B cell (primary cell): ENCODE measurements at regions not wholly inside any gene's neighbourhood (a gene's known extent, or its start where the extent isn't known, plus 50 kb on each side); places are given as distances from the start of the nearest gene placed in this dataset.

Experiments used
- ATAC-seq: fragments of 200-7000 bp; cut with Tn5 transposase; one replicate; pipeline ENCODE4 v1.10.0; 2021; ENCODE audit warnings: low read depth, mild to moderate bottlenecking, moderate number of reproducible peaks, moderate library complexity
- CTCF ChIA-PET: fragments of 350-600 bp; sonication (Branson Sonifier 250); formaldehyde crosslinking; loops from one replicate; lab custom pipeline; 2021; ENCODE audit warnings: antibody characterized with exemption, inconsistent platforms; lab: Charles Lee
- POLR2A ChIA-PET: fragments of 350-600 bp; sonication (Branson Sonifier 250); formaldehyde crosslinking; loops from one replicate; lab custom pipeline; 2021; ENCODE audit warnings: antibody characterized with exemption; lab: Charles Lee
- DNase-seq: peaks from one replicate; pipeline ENCODE4 v3.0.0; 2013
- H2AFZ ChIP-seq: 2 replicates; pipeline ENCODE4 v1.6.1; 2012; ENCODE audit warnings: mild to moderate bottlenecking, low read depth, low read length; ENCODE audit not compliant: insufficient read depth, poor library complexity, severe bottlenecking
- H3K27ac ChIP-seq, 2 donors: 1 replicate in 1 of 2; 2 replicates in 1 of 2; pipeline ENCODE4 v1.5.1; 2012 to 2013; ENCODE audit warnings: low read length in 2 of 2, mild to moderate bottlenecking in 2 of 2, moderate library complexity in 1 of 2
- H3K27me3 ChIP-seq, 4 experiments: fragments of 200-600 bp in 1 of 4; sonication (generic) in 1 of 4; replicated peaks in 1 of 4; 1 replicate in 2 of 4; 2 replicates in 2 of 4; pipeline versions ENCODE4 v1.6.1 to v1.7.0; 2013 to 2016; ENCODE audit warnings: low read length in 3 of 4, mild to moderate bottlenecking in 2 of 4, mixed read lengths in 1 of 4, moderate library complexity in 1 of 4; ENCODE audit not compliant: insufficient read depth in 4 of 4, control insufficient read depth in 3 of 4; ENCODE audit errors: control extremely low read depth in 1 of 4
- H3K36me3 ChIP-seq, 2 experiments: replicated peaks in 1 of 2; 1 replicate in 1 of 2; 2 replicates in 1 of 2; pipeline versions ENCODE4 v1.6.1 to v1.7.1; 2013; ENCODE audit warnings: low read length in 1 of 2; ENCODE audit not compliant: insufficient read depth in 2 of 2, control insufficient read depth in 1 of 2; ENCODE audit errors: control extremely low read depth in 1 of 2, extremely low read depth in 1 of 2
- H3K4me1 ChIP-seq, 2 donors: fragments of 200-600 bp in 1 of 2; sonication (generic) in 1 of 2; 1 replicate in 1 of 2; 2 replicates in 1 of 2; pipeline versions ENCODE4 v1.5.1 to v1.6.1; 2013 to 2017; ENCODE audit warnings: low read length in 2 of 2; ENCODE audit not compliant: control insufficient read depth in 2 of 2, insufficient read depth in 2 of 2
- H3K4me2 ChIP-seq: replicated peaks from 2 replicates; pipeline ENCODE3; 2012; ENCODE audit warnings: mild to moderate bottlenecking, low read depth, low read length; ENCODE audit not compliant: poor library complexity, severe bottlenecking
- H3K4me3 ChIP-seq, 5 experiments: fragments of 200-600 bp in 1 of 5; sonication (generic) in 1 of 5; 1 replicate in 3 of 5; 2 replicates in 2 of 5; pipeline versions ENCODE4 v1.5.1 to v1.7.0; 2011 to 2016; ENCODE audit warnings: low read length in 4 of 5, mild to moderate bottlenecking in 4 of 5, low read depth in 2 of 5, control low read depth in 1 of 5, moderate library complexity in 1 of 5; ENCODE audit not compliant: insufficient read depth in 1 of 5; ENCODE audit errors: control extremely low read depth in 1 of 5, extremely low read depth in 1 of 5
- H3K79me2 ChIP-seq: fragments of 200-600 bp; sonication (generic); one replicate; pipeline ENCODE4 v1.6.0; 2016; ENCODE audit warnings: low read length; ENCODE audit not compliant: control insufficient read depth, insufficient read depth
- H3K9ac ChIP-seq: fragments of 200-600 bp; sonication (generic); 2 replicates; pipeline ENCODE4 v1.6.1; 2017; ENCODE audit warnings: mild to moderate bottlenecking, low read length, moderate library complexity
- H3K9me3 ChIP-seq, 3 donors: one replicate each; pipeline versions ENCODE4 v1.6.1 to v1.7.1; 2013; ENCODE audit warnings: low read length in 2 of 3; ENCODE audit not compliant: control insufficient read depth in 2 of 3, insufficient read depth in 1 of 3; ENCODE audit errors: control extremely low read depth in 1 of 3
- H4K20me1 ChIP-seq: 2 replicates; pipeline ENCODE4 v1.6.0; 2012; ENCODE audit warnings: mild to moderate bottlenecking, low read length; ENCODE audit not compliant: insufficient read depth, control insufficient read depth, poor library complexity, severe bottlenecking
- H3K27ac Mint-ChIP-seq: one replicate; pipeline ENCODE4 v1.8.0; 2021; ENCODE audit warnings: mixed read lengths
- H3K27me3 Mint-ChIP-seq: one replicate; pipeline ENCODE4 v1.8.0; 2021; ENCODE audit warnings: mixed read lengths
- H3K4me1 Mint-ChIP-seq: one replicate; pipeline ENCODE4 v1.8.0; 2021; ENCODE audit warnings: mixed read lengths
- H3K4me3 Mint-ChIP-seq: one replicate; pipeline ENCODE4 v1.8.0; 2021; ENCODE audit warnings: mixed read lengths
- H3K9me3 Mint-ChIP-seq: one replicate; pipeline ENCODE4 v1.8.0; 2022; ENCODE audit warnings: mixed read lengths; ENCODE audit not compliant: insufficient read depth
- EZH2 ChIP-seq: IDR thresholded peaks from 2 replicates; pipeline ENCODE4 v1.6.1; 2012; ENCODE audit warnings: borderline replicate concordance, low read depth, mild to moderate bottlenecking, moderate library complexity, low read length; ENCODE audit not compliant: insufficient read depth, poor library complexity, severe bottlenecking
- WGBS: methylation state at CpG from one replicate; pipeline ENCODE4 v1.1.5; 2013; ENCODE audit warnings: missing lambda C conversion rate; ENCODE audit not compliant: insufficient coverage; 5-methylcytosine and 5-hydroxymethylcytosine counted together
- intact Hi-C: fragments of 100-400 bp; cut with micrococcal nuclease; formaldehyde crosslinking; loops from one replicate; pipeline ENCODE4 v1.10.0; 2022
- TF ChIP-seq, protein P1 (sequence below): fragments of 200-600 bp; IDR thresholded peaks from one replicate; pipeline ENCODE4 v1.8.0; 2022; ENCODE audit warnings: antibody characterized with exemption, mild to moderate bottlenecking

DNA sequence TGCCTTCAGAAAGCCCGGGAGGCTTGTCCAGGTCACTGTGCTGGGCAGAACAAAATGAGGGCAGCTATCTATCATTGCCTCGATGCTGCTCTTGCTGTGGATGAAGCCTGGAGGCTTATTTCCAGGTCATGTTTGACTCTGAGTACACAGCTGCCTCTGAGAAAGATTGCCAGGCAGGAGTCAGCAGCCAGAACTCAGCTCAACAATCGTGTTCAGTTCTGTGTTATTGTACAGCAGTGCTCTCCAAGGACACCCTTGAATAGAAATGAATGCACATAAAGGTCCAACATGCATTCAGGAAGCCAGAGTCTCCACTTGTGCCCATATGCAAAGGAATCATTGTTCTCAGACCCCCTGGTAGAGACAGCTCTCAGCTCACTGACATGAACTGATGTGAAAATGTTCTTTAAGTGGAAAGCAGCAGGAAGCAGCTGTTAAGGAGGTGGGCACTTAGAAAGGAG, 61.7 kb upstream of the ZFR start:
- Mint-ChIP-seq H3K9me3 (no peaks in the 10 kb centered on the region), H3K4me1 (peaks cover 17% of the 10 kb centered on the region), H3K4me3 (no peak overlapping the region), H3K27me3 (peaks cover 40% of the 10 kb centered on the region), H3K27ac (no peak overlapping the region)
- Histone ChIP-seq H3K4me3 (no peak overlapping the region), H3K4me2 (no peak overlapping the region), H3K27me3 (peaks cover 0 to 21% (median 10%) of the 10 kb centered on the region in 4 experiments), H3K79me2 (no peaks in the 10 kb centered on the region), H3K27ac (no peak overlapping the region), H3K9me3 (no peaks in the 10 kb centered on the region), H3K36me3 (no peaks in the 10 kb centered on the region), H3K9ac (no peak overlapping the region), H2AFZ (no peak overlapping the region), H4K20me1 (no peaks in the 10 kb centered on the region), H3K4me1 (peaks cover 11 to 14% of the 10 kb centered on the region in 2 donors)
- WGBS = 44% methylated on average over 3 of the region's 3 CpGs
- ChIA-PET POLR2A (no interaction called here), CTCF (interaction anchor here (0.6 to 3.1 kb wide), 4 partner anchors 16 to 84 kb away, joined by 4 to 14 read pairs (median 4); no protein-coding TSS in a partner anchor)
- intact Hi-C loops = no loop called here
- TF ChIP-seq, protein P1, sequence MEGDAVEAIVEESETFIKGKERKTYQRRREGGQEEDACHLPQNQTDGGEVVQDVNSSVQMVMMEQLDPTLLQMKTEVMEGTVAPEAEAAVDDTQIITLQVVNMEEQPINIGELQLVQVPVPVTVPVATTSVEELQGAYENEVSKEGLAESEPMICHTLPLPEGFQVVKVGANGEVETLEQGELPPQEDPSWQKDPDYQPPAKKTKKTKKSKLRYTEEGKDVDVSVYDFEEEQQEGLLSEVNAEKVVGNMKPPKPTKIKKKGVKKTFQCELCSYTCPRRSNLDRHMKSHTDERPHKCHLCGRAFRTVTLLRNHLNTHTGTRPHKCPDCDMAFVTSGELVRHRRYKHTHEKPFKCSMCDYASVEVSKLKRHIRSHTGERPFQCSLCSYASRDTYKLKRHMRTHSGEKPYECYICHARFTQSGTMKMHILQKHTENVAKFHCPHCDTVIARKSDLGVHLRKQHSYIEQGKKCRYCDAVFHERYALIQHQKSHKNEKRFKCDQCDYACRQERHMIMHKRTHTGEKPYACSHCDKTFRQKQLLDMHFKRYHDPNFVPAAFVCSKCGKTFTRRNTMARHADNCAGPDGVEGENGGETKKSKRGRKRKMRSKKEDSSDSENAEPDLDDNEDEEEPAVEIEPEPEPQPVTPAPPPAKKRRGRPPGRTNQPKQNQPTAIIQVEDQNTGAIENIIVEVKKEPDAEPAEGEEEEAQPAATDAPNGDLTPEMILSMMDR = no peak
- no peak for TF ChIP-seq EZH2
- DNase-seq = no peak
- ATAC-seq = no peak

DNA sequence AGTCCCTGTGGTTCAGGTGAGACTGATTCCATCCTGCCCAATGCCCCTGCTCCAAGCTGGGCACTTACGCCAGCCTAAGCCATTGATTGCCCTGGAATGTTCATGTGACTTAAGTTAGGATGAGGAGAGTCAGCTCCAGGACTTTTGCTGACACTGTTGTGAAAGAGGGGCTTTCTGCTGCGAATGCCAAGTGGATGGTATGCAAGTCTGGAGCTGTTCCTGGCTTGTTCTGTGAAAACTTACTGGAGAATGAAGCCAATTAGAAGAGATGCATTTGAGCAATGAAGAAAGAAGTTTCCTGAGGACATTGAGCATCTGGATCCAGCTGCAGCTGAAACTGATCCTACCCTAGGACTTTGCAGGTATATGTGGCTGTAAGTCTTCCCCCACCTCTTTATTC, 61.2 kb upstream of the ZFR start:
- ATAC-seq = no peak
- H3K27ac ChIP-seq = no peak overlapping the region
- peaks cover 17% of the 10 kb centered on the region for H3K4me1 Mint-ChIP-seq
- 84% methylated on average over 2 of the region's 2 CpGs for WGBS
- intact Hi-C loops = no loop called here
- DNase-seq = no peak
- H3K27ac Mint-ChIP-seq = no peak overlapping the region
- H3K79me2 ChIP-seq = no peaks in the 10 kb centered on the region
- ChIA-PET POLR2A (no interaction called here), CTCF (interaction anchor here (0.6 to 3.1 kb wide), 5 partner anchors 15 to 84 kb away, joined by 4 to 14 read pairs (median 5); no protein-coding TSS in a partner anchor)
- no peaks in the 10 kb centered on the region for H3K9me3 ChIP-seq
- H3K36me3 ChIP-seq = no peaks in the 10 kb centered on the region
- H3K4me1 ChIP-seq = peaks cover 11 to 14% of the 10 kb centered on the region in 2 donors
- H3K9me3 Mint-ChIP-seq = no peaks in the 10 kb centered on the region
- no peak overlapping the region for H3K4me2 ChIP-seq
- H3K4me3 Mint-ChIP-seq = no peak overlapping the region
- no peak overlapping the region for H2AFZ ChIP-seq
- no peaks in the 10 kb centered on the region for H4K20me1 ChIP-seq
- peaks cover 44% of the 10 kb centered on the region for H3K27me3 Mint-ChIP-seq
- TF ChIP-seq, protein P1 = no peak
- no peak for TF ChIP-seq EZH2
- no peak overlapping the region for H3K4me3 ChIP-seq
- peaks cover 0 to 26% (median 12%) of the 10 kb centered on the region in 4 experiments for H3K27me3 ChIP-seq
- no peak overlapping the region for H3K9ac ChIP-seq
